ENCODE measurements at regions not wholly inside any gene's neighbourhood (a gene's known extent, or its start where the extent isn't known, plus 50 kb on each side); places are given as distances from the start of the nearest gene placed in this dataset.

- TF ChIP-seq CHD7 (IDR thresholded peaks at IDR 0.05; ENCODE audit: insufficient replicate concordance, low read length) (no peak), MAFK (IDR thresholded peaks at IDR 0.05; ENCODE audit: low read depth, low read length) (no peak), ASH2L (IDR thresholded peaks at IDR 0.05; ENCODE audit: low read length) (no peak), EP300 (IDR thresholded peaks at IDR 0.05; ENCODE audit: borderline replicate concordance in 1 of 2, low read depth in 2 of 2, low read length in 2 of 2) (no peak), RAD21 (IDR thresholded peaks at IDR 0.05 in 1 of 2, conservative IDR thresholded peaks at IDR 0.05 in 1 of 2; ENCODE audit: low read depth in 2 of 2, low read length in 2 of 2) (no peak), CTBP2 (IDR thresholded peaks at IDR 0.05; ENCODE audit: borderline replicate concordance, insufficient read depth, insufficient read length, low read length) (no peak), RXRA (IDR thresholded peaks at IDR 0.05; ENCODE audit: insufficient read depth, low read depth, low read length) (no peak), SP4 (IDR thresholded peaks at IDR 0.05; ENCODE audit: low read length) (no peak), MAX (IDR thresholded peaks at IDR 0.05) (no peak), CHD1 (IDR thresholded peaks at IDR 0.05; ENCODE audit: low read depth, low read length) (no peak), E2F6 (IDR thresholded peaks at IDR 0.05) (no peak)
Observed at GRCh38 chr6:118736440-118736839, 85.0 kb upstream of the CEP85L start (continued).

Data from H1 (cell line).